CD4-positive, alpha-beta T cell (primary cell): ENCODE measurements at regions not wholly inside any gene's neighbourhood (a gene's known extent, or its start where the extent isn't known, plus 50 kb on each side); places are given as distances from the start of the nearest gene placed in this dataset.

Experiments
- ATAC-seq: fragments of 200-7000 bp; cut with Tn5 transposase; one replicate; pipeline ENCODE4 v1.10.0; 2022; ENCODE audit warnings: mild to moderate bottlenecking; ENCODE audit not compliant: poor library complexity
- CTCF ChIA-PET: fragments of 350-600 bp; sonication (Branson Sonifier 250); formaldehyde crosslinking; loops from one replicate; lab custom pipeline; 2021; ENCODE audit warnings: antibody characterized with exemption, inconsistent platforms; lab: Charles Lee
- POLR2A ChIA-PET: fragments of 350-600 bp; sonication (Branson Sonifier 250); formaldehyde crosslinking; loops from one replicate; lab custom pipeline; 2021; ENCODE audit warnings: antibody characterized with exemption, inconsistent platforms; lab: Charles Lee
- DNase-seq, 14 experiments: peaks; one replicate each; pipeline ENCODE4 v3.0.0-alpha.2; 2013 to 2020; ENCODE audit warnings: mixed read lengths in 2 of 14
- H3K27ac ChIP-seq, 2 donors: one replicate each; pipeline versions ENCODE4 v1.5.1 to v1.7.0; 2013; ENCODE audit warnings: low read length in 2 of 2, low read depth in 1 of 2, mild to moderate bottlenecking in 1 of 2
- H3K27me3 ChIP-seq, 2 experiments: 1 replicate in 1 of 2; 2 replicates in 1 of 2; pipeline versions ENCODE4 v1.6.1 to v1.7.0; 2013; ENCODE audit warnings: low read length in 2 of 2, control low read depth in 1 of 2, mild to moderate bottlenecking in 1 of 2, moderate library complexity in 1 of 2; ENCODE audit not compliant: insufficient read depth in 2 of 2, control insufficient read depth in 1 of 2
- H3K36me3 ChIP-seq: one replicate; pipeline ENCODE4 v1.6.1; 2013; ENCODE audit warnings: low read length, control low read depth; ENCODE audit not compliant: insufficient read depth
- H3K4me1 ChIP-seq: one replicate; pipeline ENCODE4 v1.6.1; 2013; ENCODE audit warnings: low read length, control low read depth; ENCODE audit not compliant: insufficient read depth
- H3K4me3 ChIP-seq: one replicate; pipeline ENCODE4 v1.5.1; 2013; ENCODE audit warnings: mild to moderate bottlenecking, low read length, moderate library complexity
- H3K9me3 ChIP-seq, 2 experiments: 1 replicate in 1 of 2; 2 replicates in 1 of 2; pipeline versions ENCODE4 v1.6.1 to v1.7.0; 2013; ENCODE audit warnings: low read length in 2 of 2, mild to moderate bottlenecking in 2 of 2, control low read depth in 1 of 2, moderate library complexity in 1 of 2; ENCODE audit not compliant: control insufficient read depth in 1 of 2, insufficient read depth in 1 of 2
- H3K27ac Mint-ChIP-seq: one replicate; pipeline ENCODE4 v1.8.0; 2020; ENCODE audit warnings: mixed read lengths
- H3K27me3 Mint-ChIP-seq: one replicate; pipeline ENCODE4 v1.8.0; 2021; ENCODE audit warnings: mixed read lengths
- H3K36me3 Mint-ChIP-seq: one replicate; pipeline ENCODE4 v1.8.0; 2021; ENCODE audit warnings: low read depth, mixed read lengths
- H3K4me1 Mint-ChIP-seq: one replicate; pipeline ENCODE4 v1.8.0; 2021; ENCODE audit warnings: low read depth, mixed read lengths
- H3K4me3 Mint-ChIP-seq: one replicate; pipeline ENCODE4 v1.8.0; 2020; ENCODE audit warnings: mild to moderate bottlenecking, mixed read lengths
- H3K9me3 Mint-ChIP-seq: one replicate; pipeline ENCODE4 v1.8.0; 2020; ENCODE audit warnings: mixed read lengths
- intact Hi-C, 2 experiments: fragments of 100-400 bp; cut with DNase I in 1 of 2; cut with micrococcal nuclease in 1 of 2; formaldehyde crosslinking; loops; one replicate each; pipeline versions ENCODE4 v1.15.1 to v1.9.0; 2023 to 2025; cut with DNase I, micrococcal nuclease
- TF ChIP-seq, protein P1 (sequence below): fragments of 200-600 bp; IDR thresholded peaks from one replicate; pipeline ENCODE4 v1.8.0; 2022; ENCODE audit warnings: antibody characterized with exemption, mild to moderate bottlenecking

GRCh38 chr1:4002061-4002521, 102.0 kb upstream of the C1orf174 start:
- Mint-ChIP-seq H3K4me1 (no peaks in the 10 kb centered on the region), H3K36me3 (no peaks in the 10 kb centered on the region), H3K27ac (no peak overlapping the region), H3K27me3 (peaks cover 26% of the 10 kb centered on the region), H3K9me3 (no peaks in the 10 kb centered on the region), H3K4me3 (no peak overlapping the region)
- intact Hi-C loops, result no loop called here
- Histone ChIP-seq H3K9me3 (peaks cover 6 to 51% of the 10 kb centered on the region in 2 experiments), H3K4me3 (no peak overlapping the region), H3K36me3 (no peaks in the 10 kb centered on the region), H3K4me1 (no peaks in the 10 kb centered on the region), H3K27me3 (peaks cover 6 to 19% of the 10 kb centered on the region in 2 experiments), H3K27ac (no peak overlapping the region)
- CTCF ChIA-PET, result no interaction called here
- ATAC-seq, result no peak
- POLR2A ChIA-PET, result no interaction called here
- DNase-seq, result no peak
- TF ChIP-seq, protein P1, sequence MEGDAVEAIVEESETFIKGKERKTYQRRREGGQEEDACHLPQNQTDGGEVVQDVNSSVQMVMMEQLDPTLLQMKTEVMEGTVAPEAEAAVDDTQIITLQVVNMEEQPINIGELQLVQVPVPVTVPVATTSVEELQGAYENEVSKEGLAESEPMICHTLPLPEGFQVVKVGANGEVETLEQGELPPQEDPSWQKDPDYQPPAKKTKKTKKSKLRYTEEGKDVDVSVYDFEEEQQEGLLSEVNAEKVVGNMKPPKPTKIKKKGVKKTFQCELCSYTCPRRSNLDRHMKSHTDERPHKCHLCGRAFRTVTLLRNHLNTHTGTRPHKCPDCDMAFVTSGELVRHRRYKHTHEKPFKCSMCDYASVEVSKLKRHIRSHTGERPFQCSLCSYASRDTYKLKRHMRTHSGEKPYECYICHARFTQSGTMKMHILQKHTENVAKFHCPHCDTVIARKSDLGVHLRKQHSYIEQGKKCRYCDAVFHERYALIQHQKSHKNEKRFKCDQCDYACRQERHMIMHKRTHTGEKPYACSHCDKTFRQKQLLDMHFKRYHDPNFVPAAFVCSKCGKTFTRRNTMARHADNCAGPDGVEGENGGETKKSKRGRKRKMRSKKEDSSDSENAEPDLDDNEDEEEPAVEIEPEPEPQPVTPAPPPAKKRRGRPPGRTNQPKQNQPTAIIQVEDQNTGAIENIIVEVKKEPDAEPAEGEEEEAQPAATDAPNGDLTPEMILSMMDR, result no peak

- Mint-ChIP-seq H3K4me3 (no peak overlapping the region), H3K4me1 (no peaks in the 10 kb centered on the region), H3K27me3 (peaks cover 20% of the 10 kb centered on the region), H3K27ac (no peak overlapping the region), H3K36me3 (no peaks in the 10 kb centered on the region), H3K9me3 (no peaks in the 10 kb centered on the region)
- Histone ChIP-seq H3K27me3 (peaks cover 6 to 19% of the 10 kb centered on the region in 2 experiments), H3K36me3 (no peaks in the 10 kb centered on the region), H3K9me3 (peaks cover 6 to 57% of the 10 kb centered on the region in 2 experiments), H3K4me1 (no peaks in the 10 kb centered on the region), H3K4me3 (no peak overlapping the region), H3K27ac (no peak overlapping the region)
- POLR2A ChIA-PET, result no interaction called here
- DNase-seq, result no peak
- ATAC-seq, result no peak
- TF ChIP-seq, protein P1, result no peak
- intact Hi-C loops, result no loop called here
- CTCF ChIA-PET, result no interaction called here
Observed at GRCh38 chr1:4002741-4003140, 102.7 kb upstream of the C1orf174 start.

GRCh38 chr1:4003846-4004505, 103.9 kb upstream of the C1orf174 start:
- TF ChIP-seq, protein P1, result no peak
- POLR2A ChIA-PET, result no interaction called here
- H3K9me3 ChIP-seq, result peaks cover 6 to 56% of the 10 kb centered on the region in 2 experiments
- peaks cover 4 to 12% of the 10 kb centered on the region in 2 experiments for H3K27me3 ChIP-seq
- H3K9me3 Mint-ChIP-seq, result peaks cover 2% of the 10 kb centered on the region
- H3K4me3 ChIP-seq, result no peak overlapping the region
- peaks cover 9% of the 10 kb centered on the region for H3K27me3 Mint-ChIP-seq
- CTCF ChIA-PET, result no interaction called here
- H3K36me3 Mint-ChIP-seq, result no peaks in the 10 kb centered on the region
- no peak overlapping the region for H3K27ac Mint-ChIP-seq
- no peaks in the 10 kb centered on the region for H3K4me1 ChIP-seq
- DNase-seq, result no peak
- H3K27ac ChIP-seq, result no peak overlapping the region
- ATAC-seq, result no peak
- H3K36me3 ChIP-seq, result no peaks in the 10 kb centered on the region
- H3K4me1 Mint-ChIP-seq, result no peaks in the 10 kb centered on the region
- H3K4me3 Mint-ChIP-seq, result no peak overlapping the region
- intact Hi-C loops, result no loop called here
